ENCODE measurements at regions not wholly inside any gene's neighbourhood (a gene's known extent, or its start where the extent isn't known, plus 50 kb on each side); places are given as distances from the start of the nearest gene placed in this dataset.

- no peak overlapping the region for H3K4me3 ChIP-seq
- no peaks in the 10 kb centered on the region for H3K27me3 ChIP-seq (ENCODE audit: insufficient read depth in 3 of 3, low read length in 2 of 3)
- no peaks in the 10 kb centered on the region for H3K36me3 ChIP-seq (ENCODE audit: insufficient read depth in 1 of 2, low read depth in 1 of 2)
- ATAC-seq = no peak
- H3K27ac ChIP-seq = no peak overlapping the region
- intact Hi-C loops (cut with DNase I) = no loop called here
- DNase-seq = no peak
- WGBS, 3 donors = 84 to 88% (median 86%) methylated on average over 3 of the region's 3 CpGs
- H3K9me3 ChIP-seq = no peaks in the 10 kb centered on the region
- no peak for TF ChIP-seq CTCF (IDR thresholded peaks at IDR 0.05)
- no peaks in the 10 kb centered on the region for H3K4me1 ChIP-seq
These were observed 451.5 kb downstream of the FBXO15 start for GRCh38 chr18:73696171-73696570.

GRCh38 chr18:73693091-73693490 is 454.5 kb downstream of the FBXO15 start:
- no peaks in the 10 kb centered on the region for H3K36me3 ChIP-seq (ENCODE audit: insufficient read depth in 1 of 2, low read depth in 1 of 2)
- intact Hi-C loops (cut with DNase I) = no loop called here
- ATAC-seq (no peak), DNase-seq (no peak)
- 71 to 88% (median 87%) methylated on average over 1 of the region's 1 CpG for WGBS, 3 donors
- H3K27ac ChIP-seq = no peak overlapping the region
- no peaks in the 10 kb centered on the region for H3K4me1 ChIP-seq
- H3K27me3 ChIP-seq (ENCODE audit: insufficient read depth in 3 of 3, low read length in 2 of 3) = no peaks in the 10 kb centered on the region
- TF ChIP-seq CTCF (IDR thresholded peaks at IDR 0.05) = no peak
- H3K9me3 ChIP-seq = no peaks in the 10 kb centered on the region
- H3K4me3 ChIP-seq = no peak overlapping the region

GRCh38 chr18:73691624-73692023 is 456.0 kb downstream of the FBXO15 start:
- Histone ChIP-seq H3K27me3 (ENCODE audit: insufficient read depth in 3 of 3, low read length in 2 of 3) (no peaks in the 10 kb centered on the region), H3K4me3 (no peak overlapping the region), H3K36me3 (ENCODE audit: insufficient read depth in 1 of 2, low read depth in 1 of 2) (no peaks in the 10 kb centered on the region), H3K4me1 (no peaks in the 10 kb centered on the region), H3K27ac (no peak overlapping the region), H3K9me3 (no peaks in the 10 kb centered on the region)
- DNase-seq = no peak
- TF ChIP-seq CTCF (IDR thresholded peaks at IDR 0.05) = no peak
- intact Hi-C loops (cut with DNase I) = no loop called here
- 73 to 78% (median 75%) methylated on average over 12 of the region's 12 CpGs for WGBS, 3 donors
- no peak for ATAC-seq

- ATAC-seq (no peak), DNase-seq (no peak)
- WGBS, 3 donors = 20 to 28% (median 23%) methylated on average over 6 of the region's 6 CpGs
- Histone ChIP-seq H3K9me3 (no peaks in the 10 kb centered on the region), H3K36me3 (ENCODE audit: insufficient read depth in 1 of 2, low read depth in 1 of 2) (no peaks in the 10 kb centered on the region), H3K4me3 (peak overlapping the region; percentile 24), H3K27me3 (ENCODE audit: insufficient read depth in 3 of 3, low read length in 2 of 3) (no peaks in the 10 kb centered on the region), H3K27ac (peak overlapping the region; percentile 16), H3K4me1 (no peaks in the 10 kb centered on the region)
- intact Hi-C loops (cut with DNase I) = no loop called here
- no peak for TF ChIP-seq CTCF (IDR thresholded peaks at IDR 0.05)
These were observed 456.5 kb downstream of the FBXO15 start for GRCh38 chr18:73691118-73691517.

GRCh38 chr18:73690222-73690621 is 457.4 kb downstream of the FBXO15 start:
- no peak for ATAC-seq
- H3K27ac ChIP-seq = no peak overlapping the region
- intact Hi-C loops (cut with DNase I) = no loop called here

More at GRCh38 chr18:73690222-73690621, 457.4 kb downstream of the FBXO15 start:
- H3K4me3 ChIP-seq = peak overlapping the region; percentile 24
- DNase-seq = no peak
- no peaks in the 10 kb centered on the region for H3K27me3 ChIP-seq (ENCODE audit: insufficient read depth in 3 of 3, low read length in 2 of 3)
- no peaks in the 10 kb centered on the region for H3K36me3 ChIP-seq (ENCODE audit: insufficient read depth in 1 of 2, low read depth in 1 of 2)
- no peak for TF ChIP-seq CTCF (IDR thresholded peaks at IDR 0.05)
- 46 to 56% (median 49%) methylated on average over 3 of the region's 3 CpGs for WGBS, 3 donors
- H3K4me1 ChIP-seq = no peaks in the 10 kb centered on the region
- no peaks in the 10 kb centered on the region for H3K9me3 ChIP-seq
